Suprapubic skin (tissue), 4 donors: ENCODE measurements at regions not wholly inside any gene's neighbourhood (a gene's known extent, or its start where the extent isn't known, plus 50 kb on each side); places are given as distances from the start of the nearest gene placed in this dataset.
A peak's percentile ranks its signal among the peaks of the same experiment; 100 is the strongest.

Experiments
- DNase-seq, 2 donors: peaks; one replicate each; pipeline ENCODE4 v3.0.0-alpha.2; 2019; ENCODE audit warnings: low spot score in 2 of 2
- H3K27ac ChIP-seq: fragments of 200-600 bp; sonication (generic); one replicate; pipeline ENCODE4 v1.5.1; 2019
- H3K27me3 ChIP-seq: fragments of 200-600 bp; sonication (generic); one replicate; pipeline ENCODE4 v1.5.1; 2019
- H3K36me3 ChIP-seq: fragments of 200-600 bp; sonication (generic); one replicate; pipeline ENCODE4 v1.5.1; 2019
- H3K4me1 ChIP-seq: fragments of 200-600 bp; sonication (generic); one replicate; pipeline ENCODE4 v1.5.1; 2019
- H3K4me3 ChIP-seq: fragments of 200-600 bp; sonication (generic); one replicate; pipeline ENCODE4 v1.5.1; 2019; ENCODE audit warnings: mild to moderate bottlenecking
- H3K9me3 ChIP-seq: fragments of 200-600 bp; sonication (generic); one replicate; pipeline ENCODE4 v1.5.1; 2019
- EP300 ChIP-seq: sonication (generic); formaldehyde crosslinking; IDR thresholded peaks from one replicate; pipeline ENCODE4 v1.6.1; 2017; ENCODE audit warnings: antibody characterized with exemption
- POLR2A ChIP-seq, 2 donors: fragments of 450-650 bp; IDR thresholded peaks; one replicate each; pipeline ENCODE4 v1.6.1; 2017; ENCODE audit warnings: antibody characterized with exemption in 2 of 2, mild to moderate bottlenecking in 2 of 2, moderate library complexity in 2 of 2
- POLR2AphosphoS5 ChIP-seq, 3 donors: sonication (generic); formaldehyde crosslinking; IDR thresholded peaks; one replicate each; pipeline ENCODE4 v1.6.1; 2017; ENCODE audit warnings: antibody characterized with exemption in 3 of 3
- WGBS: methylation state at CpG from one replicate; pipeline ENCODE4 v1.1.5; 2018; 5-methylcytosine and 5-hydroxymethylcytosine counted together
- TF ChIP-seq, protein P1 (sequence below), 2 donors: fragments of 200-600 bp in 1 of 2; fragments of 450-650 bp in 1 of 2; sonication (generic) in 1 of 2; IDR thresholded peaks; one replicate each; pipeline ENCODE4 v1.5.1; 2016 to 2019; ENCODE audit warnings: antibody characterized with exemption in 2 of 2, mild to moderate bottlenecking in 1 of 2, moderate library complexity in 1 of 2

DNA sequence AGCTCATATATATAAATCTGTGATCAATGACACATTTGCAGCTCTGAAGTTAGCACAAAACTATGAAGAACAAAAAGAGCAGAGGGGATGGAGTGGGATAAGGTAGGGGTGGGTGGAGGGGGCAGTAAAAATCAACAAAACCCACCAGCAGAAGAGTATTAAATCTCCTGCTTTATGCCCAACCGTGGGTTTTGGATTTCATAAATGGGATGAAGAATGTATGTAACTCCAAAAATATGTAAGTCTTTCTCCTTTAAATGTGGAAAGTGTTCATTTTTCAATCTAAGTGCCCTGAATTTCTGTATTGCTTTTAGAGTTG lies 480.3 kb upstream of the MARCKS start:
- WGBS, result 50% methylated on average over 1 of the region's 1 CpG
- no peak for TF ChIP-seq POLR2A (IDR thresholded peaks at IDR 0.05)
- H3K9me3 ChIP-seq, result no peaks in the 10 kb centered on the region
- H3K4me1 ChIP-seq, result no peaks in the 10 kb centered on the region
- H3K27me3 ChIP-seq, result no peaks in the 10 kb centered on the region
- no peaks in the 10 kb centered on the region for H3K36me3 ChIP-seq
- DNase-seq, result no peak
- no peak overlapping the region for H3K4me3 ChIP-seq
- no peak overlapping the region for H3K27ac ChIP-seq

DNA sequence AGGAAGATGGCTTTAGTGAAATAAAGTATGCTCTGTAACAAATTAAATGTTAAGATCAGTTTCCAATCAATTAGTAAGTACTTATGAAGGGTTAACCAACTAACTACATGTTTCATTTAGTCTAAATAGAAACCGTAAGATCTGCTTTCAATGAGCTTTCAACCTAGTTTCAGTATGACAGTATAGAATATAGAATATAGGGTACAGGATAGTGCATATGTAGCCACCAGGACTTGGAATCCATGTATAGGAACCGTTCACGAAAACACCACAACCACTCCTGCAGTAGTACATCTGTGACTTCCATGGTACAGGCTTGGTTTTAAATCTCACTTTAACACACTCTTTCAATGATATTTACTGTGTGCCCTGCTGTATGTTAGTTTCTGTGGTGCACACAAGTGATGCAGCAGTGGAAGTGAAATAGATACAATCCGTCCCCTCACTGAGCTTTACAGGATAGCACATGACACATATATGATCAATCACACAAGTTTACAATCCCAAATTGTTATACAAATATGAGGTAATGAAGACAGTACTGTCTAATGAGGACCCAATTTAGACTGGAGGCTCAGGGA lies 479.7 kb upstream of the MARCKS start:
- Histone ChIP-seq H3K36me3 (no peaks in the 10 kb centered on the region), H3K27ac (no peak overlapping the region), H3K4me3 (no peak overlapping the region), H3K4me1 (no peaks in the 10 kb centered on the region), H3K9me3 (no peaks in the 10 kb centered on the region), H3K27me3 (no peaks in the 10 kb centered on the region)
- WGBS, result 88% methylated on average over 4 of the region's 4 CpGs
- TF ChIP-seq EP300 (no peak), POLR2AphosphoS5 (IDR thresholded peaks at IDR 0.05) (no peak), POLR2A (IDR thresholded peaks at IDR 0.05) (no peak)
- TF ChIP-seq, protein P1, sequence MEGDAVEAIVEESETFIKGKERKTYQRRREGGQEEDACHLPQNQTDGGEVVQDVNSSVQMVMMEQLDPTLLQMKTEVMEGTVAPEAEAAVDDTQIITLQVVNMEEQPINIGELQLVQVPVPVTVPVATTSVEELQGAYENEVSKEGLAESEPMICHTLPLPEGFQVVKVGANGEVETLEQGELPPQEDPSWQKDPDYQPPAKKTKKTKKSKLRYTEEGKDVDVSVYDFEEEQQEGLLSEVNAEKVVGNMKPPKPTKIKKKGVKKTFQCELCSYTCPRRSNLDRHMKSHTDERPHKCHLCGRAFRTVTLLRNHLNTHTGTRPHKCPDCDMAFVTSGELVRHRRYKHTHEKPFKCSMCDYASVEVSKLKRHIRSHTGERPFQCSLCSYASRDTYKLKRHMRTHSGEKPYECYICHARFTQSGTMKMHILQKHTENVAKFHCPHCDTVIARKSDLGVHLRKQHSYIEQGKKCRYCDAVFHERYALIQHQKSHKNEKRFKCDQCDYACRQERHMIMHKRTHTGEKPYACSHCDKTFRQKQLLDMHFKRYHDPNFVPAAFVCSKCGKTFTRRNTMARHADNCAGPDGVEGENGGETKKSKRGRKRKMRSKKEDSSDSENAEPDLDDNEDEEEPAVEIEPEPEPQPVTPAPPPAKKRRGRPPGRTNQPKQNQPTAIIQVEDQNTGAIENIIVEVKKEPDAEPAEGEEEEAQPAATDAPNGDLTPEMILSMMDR (IDR thresholded peaks at IDR 0.05), result no peak
- DNase-seq, result no peak

DNA sequence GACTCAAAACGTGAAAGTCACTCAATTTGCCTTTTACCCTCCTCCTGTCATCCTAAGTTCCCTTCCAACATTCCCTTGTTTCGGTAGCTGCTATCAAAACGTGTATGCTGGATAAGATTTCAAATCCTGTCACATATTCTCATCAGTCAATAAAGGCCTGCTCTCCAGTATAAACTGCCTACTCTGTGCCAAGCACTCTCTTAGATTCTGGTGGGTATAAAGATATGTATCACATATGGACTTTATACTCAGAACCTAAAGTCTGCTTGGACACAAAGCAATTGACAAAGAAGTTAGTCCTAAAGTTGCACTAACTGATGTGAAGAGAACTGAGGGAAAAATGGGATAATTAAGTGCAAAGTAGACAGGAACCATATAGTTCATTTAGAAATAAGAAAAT lies 476.6 kb upstream of the MARCKS start:
- H3K27ac ChIP-seq, result no peak overlapping the region
- no peaks in the 10 kb centered on the region for H3K36me3 ChIP-seq
- TF ChIP-seq, protein P1 (IDR thresholded peaks at IDR 0.05), result no peak
- TF ChIP-seq POLR2AphosphoS5 (IDR thresholded peaks at IDR 0.05), result no peak
- TF ChIP-seq POLR2A (IDR thresholded peaks at IDR 0.05), result no peak
- TF ChIP-seq EP300, result no peak
- no peak for DNase-seq
- no peaks in the 10 kb centered on the region for H3K27me3 ChIP-seq
- no peaks in the 10 kb centered on the region for H3K9me3 ChIP-seq
- H3K4me3 ChIP-seq, result no peak overlapping the region
- no peaks in the 10 kb centered on the region for H3K4me1 ChIP-seq
- WGBS, result 56% methylated on average over 3 of the region's 3 CpGs

DNA sequence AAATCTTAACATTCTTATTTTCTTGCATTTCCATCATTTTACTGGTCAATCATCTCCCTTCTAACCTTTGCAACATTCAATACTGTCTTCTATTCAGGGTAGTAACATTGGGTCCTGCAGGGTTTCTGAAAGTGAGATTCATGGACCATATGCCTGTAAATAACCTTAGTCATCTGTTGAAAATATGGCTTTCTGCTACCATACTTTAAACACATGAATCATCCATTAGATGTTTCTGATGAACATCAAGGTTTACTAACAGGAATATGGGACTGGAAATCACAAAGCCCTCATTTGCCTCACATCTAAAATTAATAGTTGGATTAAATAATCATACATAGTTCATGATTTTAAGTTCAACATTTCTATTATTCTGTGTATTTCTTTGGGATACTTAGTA lies 475.9 kb upstream of the MARCKS start:
- no peak for TF ChIP-seq POLR2AphosphoS5 (IDR thresholded peaks at IDR 0.05)
- no peak for TF ChIP-seq POLR2A (IDR thresholded peaks at IDR 0.05)
- no peak for TF ChIP-seq EP300
- TF ChIP-seq, protein P1 (IDR thresholded peaks at IDR 0.05), result no peak
- Histone ChIP-seq H3K27me3 (no peaks in the 10 kb centered on the region), H3K4me3 (no peak overlapping the region), H3K4me1 (no peaks in the 10 kb centered on the region), H3K27ac (no peak overlapping the region), H3K9me3 (no peaks in the 10 kb centered on the region), H3K36me3 (no peaks in the 10 kb centered on the region)
- no peak for DNase-seq

DNA sequence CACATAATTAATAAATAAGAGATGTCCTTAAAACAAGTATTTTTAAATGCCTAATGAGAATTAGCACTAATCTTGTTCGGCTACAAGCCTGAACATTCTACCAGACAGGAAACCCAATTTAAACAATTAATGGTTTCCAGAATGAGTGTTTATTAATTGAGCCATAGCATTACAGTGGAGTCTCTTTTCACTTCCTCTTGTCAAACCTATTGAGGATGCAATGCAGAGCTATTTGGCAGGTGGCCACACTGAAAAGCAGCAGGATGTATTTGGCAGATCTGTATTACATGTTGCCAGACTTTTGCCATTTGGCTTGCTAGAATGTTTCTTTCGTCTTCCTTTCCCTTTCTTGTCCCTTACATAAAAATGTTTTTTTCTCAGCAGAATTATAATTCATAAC lies 475.2 kb upstream of the MARCKS start:
- no peaks in the 10 kb centered on the region for H3K4me1 ChIP-seq
- TF ChIP-seq POLR2A (IDR thresholded peaks at IDR 0.05), result no peak
- TF ChIP-seq POLR2AphosphoS5 (IDR thresholded peaks at IDR 0.05), result no peak
- TF ChIP-seq EP300, result no peak
- TF ChIP-seq, protein P1 (IDR thresholded peaks at IDR 0.05), result no peak
- H3K36me3 ChIP-seq, result no peaks in the 10 kb centered on the region
- WGBS, result 17% methylated on average over 2 of the region's 2 CpGs
- DNase-seq, result peak in 1 of 2 donors; percentile 64
- no peaks in the 10 kb centered on the region for H3K9me3 ChIP-seq
- no peaks in the 10 kb centered on the region for H3K27me3 ChIP-seq
- H3K27ac ChIP-seq, result no peak overlapping the region
- H3K4me3 ChIP-seq, result no peak overlapping the region

DNA sequence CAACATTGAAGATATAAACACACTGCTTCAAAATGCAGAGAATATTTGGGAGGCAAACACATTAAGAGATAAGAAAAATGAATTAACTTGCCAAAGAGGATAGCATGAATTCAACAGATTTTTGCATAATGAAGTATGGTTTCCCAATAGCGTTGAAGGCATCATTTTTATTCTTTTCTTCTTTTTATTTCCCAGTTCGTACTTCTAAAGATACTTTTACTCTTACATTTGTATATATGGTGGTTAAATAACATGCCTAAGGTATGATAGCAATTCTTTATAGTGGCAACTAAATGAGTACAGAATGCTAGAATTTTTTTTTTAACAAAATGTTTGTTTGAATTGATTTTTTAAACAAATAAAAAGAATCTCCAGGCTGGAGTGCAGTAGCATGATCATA lies 473.4 kb upstream of the MARCKS start:
- no peaks in the 10 kb centered on the region for H3K36me3 ChIP-seq
- no peak overlapping the region for H3K4me3 ChIP-seq
- no peaks in the 10 kb centered on the region for H3K27me3 ChIP-seq
- 67% methylated on average over 2 of the region's 2 CpGs for WGBS
- no peak overlapping the region for H3K27ac ChIP-seq
- DNase-seq, result no peak
- TF ChIP-seq POLR2AphosphoS5 (IDR thresholded peaks at IDR 0.05), result no peak
- TF ChIP-seq, protein P1 (IDR thresholded peaks at IDR 0.05), result no peak
- no peak for TF ChIP-seq POLR2A (IDR thresholded peaks at IDR 0.05)
- no peaks in the 10 kb centered on the region for H3K9me3 ChIP-seq
- H3K4me1 ChIP-seq, result no peaks in the 10 kb centered on the region
